CD4-positive, alpha-beta memory T cell (primary cell): ENCODE measurements at regions not wholly inside any gene's neighbourhood (a gene's known extent, or its start where the extent isn't known, plus 50 kb on each side); places are given as distances from the start of the nearest gene placed in this dataset.

Experiments
- CTCF ChIA-PET: fragments of 350-600 bp; sonication (Branson Sonifier 250); formaldehyde crosslinking; loops from one replicate; lab custom pipeline; 2021; ENCODE audit warnings: inconsistent platforms; ENCODE audit not compliant: partially characterized antibody; lab: Charles Lee
- POLR2A ChIA-PET: fragments of 350-600 bp; sonication (Branson Sonifier 250); formaldehyde crosslinking; loops from one replicate; lab custom pipeline; 2021; ENCODE audit not compliant: partially characterized antibody; lab: Charles Lee
- DNase-seq, 5 donors: peaks; one replicate each; pipeline versions ENCODE4 v3.0.0 to v3.0.0-alpha.2; 2020 to 2022; ENCODE audit warnings: mixed read lengths in 1 of 5
- H3K27ac ChIP-seq: one replicate; pipeline ENCODE4 v1.7.0; 2013; ENCODE audit warnings: low read depth, low read length
- H3K27me3 ChIP-seq: 2 replicates; pipeline ENCODE4 v1.7.0; 2013; ENCODE audit warnings: mild to moderate bottlenecking, low read length, moderate library complexity; ENCODE audit not compliant: insufficient read depth
- H3K36me3 ChIP-seq: 2 replicates; pipeline ENCODE4 v1.7.0; 2013; ENCODE audit warnings: mild to moderate bottlenecking, low read length, moderate library complexity; ENCODE audit not compliant: insufficient read depth
- H3K4me1 ChIP-seq: 2 replicates; pipeline ENCODE4 v1.7.0; 2013; ENCODE audit warnings: mild to moderate bottlenecking, low read length, moderate library complexity; ENCODE audit not compliant: insufficient read depth
- H3K4me3 ChIP-seq, 2 donors: one replicate each; pipeline ENCODE4 v1.7.0; 2013; ENCODE audit warnings: low read length in 2 of 2, mild to moderate bottlenecking in 1 of 2
- H3K9me3 ChIP-seq, 2 donors: one replicate each; pipeline ENCODE4 v1.7.0; 2013; ENCODE audit warnings: low read length in 2 of 2, control low read depth in 1 of 2; ENCODE audit not compliant: control insufficient read depth in 1 of 2
- H3K27ac Mint-ChIP-seq, 7 donors: one replicate each; pipeline ENCODE4 v1.8.0; 2020 to 2021; ENCODE audit warnings: mixed read lengths in 7 of 7, mild to moderate bottlenecking in 6 of 7, inconsistent platforms in 3 of 7, moderate library complexity in 3 of 7
- H3K27me3 Mint-ChIP-seq, 2 donors: one replicate each; pipeline ENCODE4 v1.8.0; 2020 to 2021; ENCODE audit warnings: mixed read lengths in 2 of 2
- H3K36me3 Mint-ChIP-seq, 2 donors: one replicate each; pipeline ENCODE4 v1.8.0; 2020 to 2021; ENCODE audit warnings: mixed read lengths in 2 of 2, inconsistent platforms in 1 of 2, mild to moderate bottlenecking in 1 of 2
- H3K4me1 Mint-ChIP-seq, 4 donors: one replicate each; pipeline ENCODE4 v1.8.0; 2020 to 2021; ENCODE audit warnings: mixed read lengths in 4 of 4, mild to moderate bottlenecking in 1 of 4
- H3K4me3 Mint-ChIP-seq, 8 donors: one replicate each; pipeline ENCODE4 v1.8.0; 2020 to 2021; ENCODE audit warnings: mixed read lengths in 8 of 8, mild to moderate bottlenecking in 7 of 8, moderate library complexity in 6 of 8, inconsistent platforms in 3 of 8
- H3K9me3 Mint-ChIP-seq, 8 donors: one replicate each; pipeline ENCODE4 v1.8.0; 2020 to 2021; ENCODE audit warnings: mixed read lengths in 8 of 8, mild to moderate bottlenecking in 5 of 8, inconsistent platforms in 3 of 8, moderate library complexity in 1 of 8
- intact Hi-C: fragments of 100-400 bp; cut with micrococcal nuclease; formaldehyde crosslinking; loops from one replicate; pipeline ENCODE4 v1.15.1; 2023

GRCh38 chr17:65314212-65314611 is 177.0 kb downstream of the RGS9 start:
- POLR2A ChIA-PET: no interaction called here
- Histone ChIP-seq H3K4me3 (no peak overlapping the region), H3K9me3 (no peaks in the 10 kb centered on the region), H3K27me3 (no peaks in the 10 kb centered on the region), H3K36me3 (no peaks in the 10 kb centered on the region), H3K27ac (no peak overlapping the region), H3K4me1 (no peaks in the 10 kb centered on the region)
- Mint-ChIP-seq H3K27me3 (peaks cover 24 to 29% of the 10 kb centered on the region in 2 donors), H3K9me3 (peaks cover 0 to 2% (median 0%) of the 10 kb centered on the region in 8 donors), H3K36me3 (no peaks in the 10 kb centered on the region), H3K4me3 (peak overlapping the region in 1 of 8 donors; percentile 24), H3K4me1 (peaks cover 4 to 6% (median 5%) of the 10 kb centered on the region in 4 donors), H3K27ac (peak overlapping the region in 1 of 7 donors; percentile 16)
- DNase-seq: no peak
- intact Hi-C loops: no loop called here
- CTCF ChIA-PET: no interaction called here

- H3K27ac ChIP-seq: no peak overlapping the region
- no peaks in the 10 kb centered on the region for H3K4me1 ChIP-seq
- H3K4me3 ChIP-seq: no peak overlapping the region
- no peaks in the 10 kb centered on the region for H3K27me3 ChIP-seq
- Mint-ChIP-seq H3K36me3 (no peaks in the 10 kb centered on the region), H3K27ac (no peak overlapping the region), H3K4me3 (no peak overlapping the region), H3K27me3 (peaks cover 28 to 30% of the 10 kb centered on the region in 2 donors), H3K9me3 (peaks cover 0 to 2% (median 0%) of the 10 kb centered on the region in 8 donors), H3K4me1 (peaks cover 4 to 6% (median 5%) of the 10 kb centered on the region in 4 donors)
- no peaks in the 10 kb centered on the region for H3K36me3 ChIP-seq
- CTCF ChIA-PET: interaction anchor here (0.7 kb wide), 1 partner anchor 19 kb away, joined by 3 read pairs; no protein-coding TSS in a partner anchor
- POLR2A ChIA-PET: no interaction called here
- DNase-seq: no peak
- intact Hi-C loops: no loop called here
- H3K9me3 ChIP-seq: no peaks in the 10 kb centered on the region
Measured at GRCh38 chr17:65312718-65313377, 175.7 kb downstream of the RGS9 start.

- H3K36me3 ChIP-seq: no peaks in the 10 kb centered on the region
- H3K27ac Mint-ChIP-seq: no peak overlapping the region
- peaks cover 28 to 32% of the 10 kb centered on the region in 2 donors for H3K27me3 Mint-ChIP-seq
- H3K9me3 ChIP-seq: no peaks in the 10 kb centered on the region
- peaks cover 4 to 6% (median 5%) of the 10 kb centered on the region in 4 donors for H3K4me1 Mint-ChIP-seq
- intact Hi-C loops: no loop called here
- H3K27me3 ChIP-seq: no peaks in the 10 kb centered on the region
- no peaks in the 10 kb centered on the region for H3K4me1 ChIP-seq
- POLR2A ChIA-PET: no interaction called here
- H3K9me3 Mint-ChIP-seq: peaks cover 0 to 2% (median 0%) of the 10 kb centered on the region in 8 donors
- no peak overlapping the region for H3K27ac ChIP-seq
- H3K4me3 ChIP-seq: no peak overlapping the region
- DNase-seq: no peak
- H3K36me3 Mint-ChIP-seq: no peaks in the 10 kb centered on the region
- CTCF ChIA-PET: no interaction called here
- no peak overlapping the region for H3K4me3 Mint-ChIP-seq
Measured at GRCh38 chr17:65311261-65311660, 174.1 kb downstream of the RGS9 start.

- H3K4me3 ChIP-seq: no peak overlapping the region
- Mint-ChIP-seq H3K4me1 (no peaks in the 10 kb centered on the region), H3K27ac (no peak overlapping the region), H3K9me3 (no peaks in the 10 kb centered on the region), H3K27me3 (peaks cover 15 to 27% of the 10 kb centered on the region in 2 donors), H3K4me3 (no peak overlapping the region), H3K36me3 (no peaks in the 10 kb centered on the region)
- POLR2A ChIA-PET: no interaction called here
- no peaks in the 10 kb centered on the region for H3K36me3 ChIP-seq
- no peaks in the 10 kb centered on the region for H3K27me3 ChIP-seq
- H3K4me1 ChIP-seq: no peaks in the 10 kb centered on the region
- CTCF ChIA-PET: no interaction called here
- H3K9me3 ChIP-seq: no peaks in the 10 kb centered on the region
- no peak overlapping the region for H3K27ac ChIP-seq
- DNase-seq: no peak
- intact Hi-C loops: no loop called here
Measured at GRCh38 chr17:65307961-65308316, 170.8 kb downstream of the RGS9 start.

- H3K36me3 ChIP-seq: no peaks in the 10 kb centered on the region
- no peak overlapping the region for H3K27ac ChIP-seq
- no peaks in the 10 kb centered on the region for H3K9me3 Mint-ChIP-seq
- intact Hi-C loops: no loop called here
- POLR2A ChIA-PET: no interaction called here
- H3K27me3 Mint-ChIP-seq: peaks cover 12 to 21% of the 10 kb centered on the region in 2 donors
- no peaks in the 10 kb centered on the region for H3K4me1 Mint-ChIP-seq
- no peak for DNase-seq
- CTCF ChIA-PET: no interaction called here
- no peaks in the 10 kb centered on the region for H3K36me3 Mint-ChIP-seq
- H3K4me3 Mint-ChIP-seq: no peak overlapping the region
- no peak overlapping the region for H3K27ac Mint-ChIP-seq
- H3K9me3 ChIP-seq: no peaks in the 10 kb centered on the region
- no peaks in the 10 kb centered on the region for H3K27me3 ChIP-seq
- H3K4me3 ChIP-seq: no peak overlapping the region
- no peaks in the 10 kb centered on the region for H3K4me1 ChIP-seq
Measured at GRCh38 chr17:65307081-65307960, 170.2 kb downstream of the RGS9 start.

GRCh38 chr17:65305778-65306177 is 168.6 kb downstream of the RGS9 start:
- intact Hi-C loops: no loop called here
- no peaks in the 10 kb centered on the region for H3K4me1 Mint-ChIP-seq

GRCh38 chr17:65305116-65305515 is 167.9 kb downstream of the RGS9 start:
- Histone ChIP-seq H3K27ac (no peak overlapping the region), H3K36me3 (no peaks in the 10 kb centered on the region), H3K9me3 (no peaks in the 10 kb centered on the region), H3K4me3 (no peak overlapping the region), H3K4me1 (no peaks in the 10 kb centered on the region), H3K27me3 (no peaks in the 10 kb centered on the region)
- H3K4me1 Mint-ChIP-seq: no peaks in the 10 kb centered on the region
- intact Hi-C loops: no loop called here
- no peak overlapping the region for H3K27ac Mint-ChIP-seq
- H3K36me3 Mint-ChIP-seq: no peaks in the 10 kb centered on the region
- POLR2A ChIA-PET: no interaction called here
- DNase-seq: no peak
- CTCF ChIA-PET: no interaction called here
- no peaks in the 10 kb centered on the region for H3K9me3 Mint-ChIP-seq
- H3K4me3 Mint-ChIP-seq: no peak overlapping the region
- peaks cover 7 to 12% of the 10 kb centered on the region in 2 donors for H3K27me3 Mint-ChIP-seq

More at GRCh38 chr17:65305778-65306177, 168.6 kb downstream of the RGS9 start:
- H3K4me3 Mint-ChIP-seq: no peak overlapping the region
- H3K36me3 Mint-ChIP-seq: no peaks in the 10 kb centered on the region
- H3K27ac Mint-ChIP-seq: peak overlapping the region in 1 of 7 donors; percentile 22
- Histone ChIP-seq H3K27me3 (no peaks in the 10 kb centered on the region), H3K36me3 (no peaks in the 10 kb centered on the region), H3K9me3 (no peaks in the 10 kb centered on the region), H3K4me1 (no peaks in the 10 kb centered on the region), H3K4me3 (no peak overlapping the region), H3K27ac (no peak overlapping the region)
- H3K27me3 Mint-ChIP-seq: peaks cover 10 to 15% of the 10 kb centered on the region in 2 donors
- POLR2A ChIA-PET: no interaction called here
- no peaks in the 10 kb centered on the region for H3K9me3 Mint-ChIP-seq
- no peak for DNase-seq
- CTCF ChIA-PET: interaction anchor here (0.9 kb wide), 1 partner anchor 11 kb away, joined by 7 read pairs; no protein-coding TSS in a partner anchor
